GM19395 (cell line): ENCODE measurements at regions not wholly inside any gene's neighbourhood (a gene's known extent, or its start where the extent isn't known, plus 50 kb on each side); places are given as distances from the start of the nearest gene placed in this dataset.
"Not testable (repeated sequence)": the region's sequence is repeated elsewhere in the genome, so short reads cannot be mapped to it uniquely, and the experiment has no call there.

ENCODE experiments used
- ATAC-seq: cut with Tn5 transposase; IDR thresholded peaks from one replicate; pipeline ENCODE4 v1.9.1; 2021; ENCODE audit warnings: mild to moderate bottlenecking, moderate library complexity; ENCODE audit not compliant: unreplicated experiment

DNA sequence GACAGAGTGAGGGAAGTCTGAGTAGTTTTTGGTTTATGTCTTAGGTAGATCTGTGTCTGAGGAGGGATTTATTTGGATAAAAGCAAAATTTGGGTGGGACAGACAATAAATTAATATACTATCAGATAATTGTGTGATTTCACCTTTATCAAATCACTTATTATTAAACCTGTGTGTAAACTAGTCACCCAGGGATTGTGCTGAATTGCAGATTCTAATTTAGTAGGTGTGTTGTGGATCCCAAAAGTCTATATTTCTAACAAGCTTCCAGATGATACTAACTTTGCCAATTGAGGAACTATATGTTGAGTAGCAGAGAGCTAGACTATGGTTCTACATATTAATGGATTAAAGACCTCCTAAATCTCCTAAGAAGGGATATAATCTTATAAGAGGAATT, 978.5 kb upstream of the FBXO33 start:
- no peak for ATAC-seq

DNA sequence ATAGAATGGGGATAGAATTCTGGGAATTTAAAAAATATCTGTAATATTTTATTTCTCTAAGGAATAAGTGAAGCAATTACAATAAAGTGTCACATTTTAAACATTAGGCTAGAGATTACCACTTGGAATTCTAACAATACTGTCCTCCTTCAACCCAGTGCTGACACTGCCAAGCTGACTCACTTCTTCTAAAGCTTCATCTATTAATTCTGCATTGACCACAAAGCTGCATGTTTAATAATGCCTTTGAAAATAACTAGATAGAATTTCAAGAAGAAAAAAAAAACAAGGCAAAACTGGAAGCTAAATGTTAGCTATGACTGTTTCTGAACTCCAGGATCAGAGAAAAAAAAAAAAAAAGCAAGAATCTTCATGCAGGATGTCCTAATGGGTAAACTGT, 970.7 kb upstream of the FBXO33 start:
- no peak for ATAC-seq

DNA sequence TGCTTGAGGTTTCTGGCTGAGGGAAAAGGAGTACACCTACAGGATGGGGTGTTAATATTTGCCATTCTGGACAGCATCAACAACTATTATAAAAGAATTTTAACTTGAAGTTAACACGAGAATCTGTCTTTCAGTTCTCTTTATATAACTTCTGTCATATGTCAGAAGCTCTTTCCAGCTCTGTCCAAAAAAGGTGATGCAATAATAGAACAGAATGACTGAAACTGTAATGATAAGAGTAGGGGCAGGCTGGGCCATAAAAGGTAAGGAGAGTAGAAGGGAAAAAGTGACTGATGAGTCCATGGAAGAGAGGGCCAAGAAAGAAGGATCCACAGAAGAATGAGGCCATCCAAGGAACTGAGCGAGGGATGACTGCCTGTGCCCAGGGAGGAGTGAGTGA, 966.7 kb upstream of the FBXO33 start:
- ATAC-seq: no peak

DNA sequence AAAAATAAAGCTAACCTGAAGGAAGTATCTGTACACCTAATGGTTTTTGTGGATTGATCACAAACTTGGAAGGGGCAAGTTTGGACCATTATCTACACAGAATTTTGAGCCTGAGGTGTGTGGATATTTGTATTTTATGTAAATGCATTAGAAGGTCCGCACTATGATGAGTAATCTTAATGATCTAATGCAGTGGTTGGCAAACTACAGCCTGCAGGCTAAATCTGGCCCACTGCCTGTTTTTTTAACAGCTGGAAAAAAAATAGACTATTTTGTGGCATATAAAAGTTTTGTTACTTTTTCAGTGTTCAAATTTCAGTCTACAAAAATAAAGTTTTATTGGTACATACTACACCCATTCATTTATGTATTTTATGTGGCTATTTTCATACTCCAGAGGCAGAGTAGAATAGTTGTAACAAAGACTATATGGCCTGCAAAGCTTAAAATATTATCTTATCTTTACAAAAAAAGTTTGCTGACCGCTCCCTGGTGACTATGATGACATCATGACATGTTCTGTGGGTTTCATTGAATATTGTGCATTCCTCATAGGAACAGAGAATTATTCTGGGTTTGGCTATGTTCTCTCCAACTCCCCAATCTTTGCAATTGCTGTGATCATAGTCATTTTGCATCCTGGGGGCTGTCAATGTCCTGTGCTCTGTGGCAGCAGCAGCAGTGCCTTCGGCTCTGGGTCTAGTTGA, 962.6 kb upstream of the FBXO33 start:
- no peak for ATAC-seq

DNA sequence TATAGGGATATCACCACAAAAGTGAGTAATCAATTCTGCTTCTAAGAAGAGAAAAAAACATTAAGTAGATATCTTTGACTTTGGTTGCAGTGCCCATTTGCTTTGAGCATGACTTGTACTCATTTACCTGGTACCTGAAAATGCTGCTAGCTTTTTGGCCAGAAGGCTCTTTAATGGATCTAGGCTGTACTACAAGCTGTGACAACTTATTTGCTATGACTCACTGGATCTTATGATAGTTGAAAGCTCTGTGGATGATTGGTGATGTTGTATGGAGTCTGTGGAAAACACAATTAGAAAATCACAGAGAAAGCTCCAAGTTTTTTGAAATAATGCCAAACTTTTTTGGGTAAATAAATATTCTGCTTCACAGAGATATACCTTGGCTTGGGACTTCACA, 960.9 kb upstream of the FBXO33 start:
- no peak for ATAC-seq

DNA sequence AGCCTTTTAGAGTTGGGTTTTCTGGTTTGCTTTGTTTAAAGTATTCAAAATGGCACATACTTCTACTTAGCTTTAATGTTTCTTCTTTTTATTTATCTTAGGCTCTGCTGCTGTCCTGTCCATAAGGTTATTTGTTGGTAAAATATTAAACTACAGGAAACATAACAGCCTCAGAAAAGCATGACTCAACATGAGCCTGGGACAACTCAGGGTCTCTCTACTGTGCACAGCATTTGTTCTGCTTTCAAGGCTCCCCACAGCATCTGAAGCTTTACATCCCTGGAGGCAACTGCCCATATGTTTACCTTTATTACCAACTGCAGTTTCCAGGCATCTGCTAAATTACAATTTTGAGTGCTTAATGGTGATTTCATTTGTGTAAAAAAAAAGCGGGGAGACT, 954.2 kb upstream of the FBXO33 start:
- ATAC-seq: no peak

DNA sequence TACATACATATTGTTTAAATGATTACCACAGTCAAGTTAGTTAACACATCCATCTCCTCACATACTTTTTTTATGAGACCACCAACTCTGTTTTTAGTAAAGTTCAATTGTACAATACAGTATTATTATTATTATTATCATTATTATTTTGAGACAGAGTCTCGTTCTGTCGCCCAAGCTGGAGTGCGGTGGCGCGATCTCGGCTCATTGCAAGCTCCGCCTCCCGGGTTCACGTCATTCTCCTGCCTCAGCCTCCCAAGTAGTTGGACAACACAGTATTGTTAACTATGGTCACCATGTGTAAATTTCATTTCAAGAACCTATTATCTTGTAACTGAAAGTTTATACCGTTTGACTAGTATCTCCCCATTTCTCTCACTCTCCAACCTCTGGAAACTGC, 942.0 kb upstream of the FBXO33 start:
- no peak for ATAC-seq

DNA sequence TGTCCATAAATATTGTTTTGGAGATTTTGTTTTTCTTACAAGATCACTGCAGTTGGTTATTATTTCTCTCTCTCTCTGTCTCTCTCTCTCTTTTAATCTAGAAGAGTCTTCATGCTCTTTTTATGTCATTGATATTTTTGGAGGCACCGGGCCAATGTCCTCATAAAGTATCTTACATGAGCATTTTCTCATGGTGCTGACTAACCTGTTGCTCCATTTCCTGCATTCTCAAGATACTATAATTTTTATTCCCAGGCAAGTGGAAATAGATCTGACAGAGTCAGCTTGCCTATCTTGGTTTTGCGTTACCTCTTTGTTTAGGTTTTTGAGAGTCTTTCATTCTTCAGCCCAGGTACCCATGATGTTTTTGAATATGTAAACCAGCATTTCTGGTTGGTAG, 938.8 kb upstream of the FBXO33 start:
- no peak for ATAC-seq

DNA sequence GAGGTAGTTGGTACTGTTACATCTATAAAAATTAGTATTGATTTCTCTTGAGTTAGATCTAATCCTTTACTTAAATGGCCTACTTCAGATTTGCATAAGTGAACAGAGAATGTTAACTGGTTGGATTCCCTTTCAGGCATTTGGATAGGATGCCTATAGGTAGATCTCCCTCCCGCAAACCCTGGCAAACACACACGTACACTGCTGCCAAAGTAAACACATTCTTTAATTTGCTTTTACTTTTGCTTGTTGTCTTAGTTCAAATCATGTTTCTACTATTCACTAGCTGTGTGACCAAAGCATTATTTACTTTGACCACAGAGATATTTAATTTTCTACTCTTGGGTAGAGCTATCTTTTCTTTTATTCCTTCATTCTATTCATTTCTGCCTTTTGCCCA, 936.1 kb upstream of the FBXO33 start:
- ATAC-seq: no peak

DNA sequence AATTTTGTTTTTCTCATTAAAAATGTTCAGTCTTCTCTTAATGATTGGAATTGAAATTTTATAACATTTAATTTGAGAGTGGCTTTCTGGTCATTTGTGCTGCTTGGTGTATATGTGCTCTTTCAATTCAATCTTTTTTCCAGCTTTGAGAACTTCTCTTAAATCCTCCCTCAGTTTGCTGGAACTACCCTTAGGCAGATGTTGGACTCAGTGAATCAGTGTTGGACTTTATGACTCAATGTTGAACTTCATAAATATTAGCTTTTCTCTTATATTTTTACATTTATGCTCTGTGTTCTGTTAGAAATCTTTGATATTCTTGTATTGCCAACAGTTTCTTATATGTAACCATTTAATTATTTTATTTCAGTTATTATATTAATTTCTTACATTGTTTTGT, 935.5 kb upstream of the FBXO33 start:
- ATAC-seq: no peak

DNA sequence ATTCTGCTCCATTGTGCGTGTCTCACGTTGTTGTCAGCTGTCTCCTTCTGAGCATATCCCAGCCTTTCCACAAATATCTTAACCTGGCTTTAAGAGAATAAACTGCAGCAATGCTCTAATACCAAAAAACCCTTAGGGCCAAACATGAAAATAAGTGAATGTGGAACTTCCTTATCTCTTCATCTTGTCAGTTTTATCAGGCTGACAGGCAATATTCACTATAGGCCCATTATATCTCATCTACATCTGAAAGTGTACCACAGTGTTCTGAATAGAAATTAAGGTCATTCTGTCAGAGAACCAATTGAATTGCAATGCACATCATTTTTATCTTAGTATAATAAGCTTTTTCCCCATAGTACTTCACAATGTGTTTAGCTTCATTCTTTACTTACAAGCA, 933.1 kb upstream of the FBXO33 start:
- no peak for ATAC-seq

DNA sequence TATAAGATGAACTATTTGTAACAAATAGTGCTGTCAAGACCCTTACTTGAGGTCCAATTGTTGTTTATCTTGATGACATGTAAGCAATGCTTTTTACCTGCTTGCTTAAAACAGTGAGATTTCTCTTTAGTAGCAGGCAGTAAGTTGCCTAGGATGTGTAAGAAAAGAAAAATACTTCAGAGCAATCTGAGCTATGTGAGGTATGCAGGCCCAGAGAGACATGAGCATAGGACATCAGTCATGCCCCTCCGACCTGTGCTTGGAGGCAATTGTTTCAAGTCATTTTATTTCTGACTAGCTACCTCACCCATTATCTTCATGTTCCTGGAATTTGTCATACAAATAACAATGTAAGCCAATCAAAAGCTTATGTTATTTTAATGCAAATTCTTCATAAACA, 930.6 kb upstream of the FBXO33 start:
- ATAC-seq: no peak

DNA sequence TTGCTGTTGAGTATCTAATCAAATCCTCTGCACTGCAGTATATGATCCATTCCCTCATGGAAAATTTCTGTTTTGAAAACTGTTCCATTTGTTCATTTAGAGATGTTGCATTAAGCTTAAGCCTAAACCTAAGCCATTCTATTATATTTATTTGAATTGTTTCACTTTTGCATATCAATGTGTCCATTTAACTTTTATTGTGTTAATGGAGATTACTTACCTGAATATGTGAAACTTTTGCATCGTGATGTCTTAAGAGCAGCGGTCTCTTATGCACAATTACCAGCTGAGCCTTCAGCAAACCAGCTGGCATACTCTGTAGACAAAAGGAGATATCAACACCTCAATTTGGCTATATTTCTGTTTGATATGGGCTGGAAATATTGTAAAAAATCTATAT, 922.5 kb upstream of the FBXO33 start:
- no peak for ATAC-seq

DNA sequence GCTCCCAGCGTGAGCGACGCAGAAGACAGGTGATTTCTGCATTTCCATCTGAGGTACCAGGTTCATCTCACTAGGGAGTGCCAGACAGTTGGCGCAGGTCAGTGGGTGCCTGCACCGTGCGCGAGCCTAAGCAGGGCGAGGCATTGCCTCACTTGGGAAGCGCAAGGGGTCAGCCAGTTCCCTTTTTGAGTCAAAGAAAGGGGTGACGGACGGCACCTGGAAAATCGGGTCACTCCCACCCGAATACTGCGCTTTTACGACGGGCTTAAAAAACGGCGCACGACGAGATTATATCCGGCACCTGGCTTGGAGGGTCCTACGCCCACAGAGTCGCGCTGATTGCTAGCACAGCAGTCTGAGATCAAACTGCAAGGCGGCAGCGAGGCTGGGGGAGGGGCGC, 915.9 kb upstream of the FBXO33 start:
- ATAC-seq: not testable (repeated sequence)

DNA sequence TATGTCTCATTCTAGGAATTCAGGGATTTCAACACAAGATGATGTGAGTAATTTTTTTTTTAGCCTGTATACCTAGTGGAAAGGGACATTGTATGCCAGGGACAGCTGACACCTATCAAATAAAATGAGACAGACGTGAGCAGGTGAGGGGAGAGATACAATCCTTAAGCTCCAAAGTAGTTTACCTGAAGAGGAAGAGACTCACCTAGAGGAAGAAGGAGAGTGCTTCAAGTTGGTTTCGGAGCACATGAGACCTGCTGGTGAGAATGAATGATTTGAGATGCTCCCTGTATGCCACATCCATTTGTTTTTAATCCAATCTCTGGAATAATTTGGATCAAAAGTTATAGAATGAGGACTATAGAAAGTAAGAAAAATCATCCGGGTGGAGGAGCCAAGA, 915.4 kb upstream of the FBXO33 start:
- ATAC-seq: no peak

DNA sequence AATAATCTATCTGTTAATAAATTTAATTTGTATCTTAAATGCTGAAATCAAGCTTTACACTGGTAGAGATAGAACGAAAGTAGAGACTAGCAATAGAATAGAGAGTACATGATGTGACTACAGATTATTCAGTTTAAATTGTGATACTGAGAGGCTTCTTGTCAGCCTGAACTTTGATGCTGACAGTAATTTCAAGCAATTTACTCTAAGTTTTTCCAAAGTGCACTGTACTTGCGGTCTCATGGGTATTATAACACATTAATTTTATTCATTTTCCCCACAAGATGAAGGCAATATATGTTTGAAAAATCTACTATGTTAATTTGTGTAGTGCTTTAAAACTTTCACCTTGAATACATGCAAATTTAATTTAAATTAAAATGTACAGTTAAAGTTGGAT, 914.0 kb upstream of the FBXO33 start:
- no peak for ATAC-seq

DNA sequence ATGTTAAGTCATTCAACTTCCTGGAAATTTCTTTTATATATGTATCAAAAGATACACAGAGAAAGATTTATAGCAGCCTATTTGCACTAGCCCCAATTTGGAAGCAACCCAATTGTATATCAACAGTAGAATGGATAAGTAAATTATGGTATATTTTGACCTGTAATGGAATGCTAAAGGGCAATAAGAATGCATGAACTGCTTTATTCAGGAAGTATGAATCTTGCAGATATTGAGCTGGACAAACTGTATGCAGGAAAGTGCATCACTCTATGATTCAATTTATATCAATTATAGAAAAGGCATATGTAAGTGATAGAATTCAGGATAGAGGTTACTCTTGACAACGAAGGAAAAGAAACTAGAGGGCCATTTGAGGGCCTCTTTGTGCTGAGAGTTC, 913.1 kb upstream of the FBXO33 start:
- ATAC-seq: no peak

DNA sequence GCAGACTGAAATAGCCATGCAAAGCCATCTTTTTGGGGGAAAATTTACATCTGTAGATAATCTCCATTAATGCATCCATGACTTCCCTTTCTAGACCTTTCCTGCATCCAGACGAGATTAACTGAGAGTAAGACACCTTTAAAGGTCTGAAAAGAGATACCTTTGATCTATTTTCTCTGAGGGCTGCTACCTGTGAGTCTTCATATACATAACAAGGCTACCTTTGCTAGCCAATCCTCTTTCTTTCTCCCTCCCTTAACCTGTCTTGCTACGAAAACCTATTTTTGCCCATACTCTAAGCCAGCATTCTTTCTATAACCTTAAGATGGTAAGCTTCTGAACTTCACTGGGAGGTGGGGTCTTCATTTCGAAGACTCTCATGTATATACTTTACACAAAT, 908.5 kb upstream of the FBXO33 start:
- ATAC-seq: no peak

DNA sequence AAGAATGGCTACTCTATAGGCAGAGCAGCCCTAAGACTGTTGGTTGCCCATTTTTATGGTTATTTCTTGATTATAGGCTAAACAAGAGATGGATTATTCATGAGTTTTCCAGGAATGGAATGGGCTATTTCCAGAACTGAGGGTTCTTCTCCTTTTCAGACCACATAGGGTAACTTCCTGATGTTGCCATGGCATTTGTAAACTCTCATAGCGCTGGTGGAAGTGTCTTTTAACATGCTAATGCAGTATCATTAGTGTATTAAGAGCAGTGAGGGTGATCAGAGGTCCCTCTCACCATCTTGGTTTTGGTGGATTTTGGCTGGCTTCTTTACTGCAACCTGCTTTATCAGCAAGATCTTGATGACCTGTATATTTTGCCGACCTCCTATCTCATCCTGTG, 904.6 kb upstream of the FBXO33 start:
- no peak for ATAC-seq

DNA sequence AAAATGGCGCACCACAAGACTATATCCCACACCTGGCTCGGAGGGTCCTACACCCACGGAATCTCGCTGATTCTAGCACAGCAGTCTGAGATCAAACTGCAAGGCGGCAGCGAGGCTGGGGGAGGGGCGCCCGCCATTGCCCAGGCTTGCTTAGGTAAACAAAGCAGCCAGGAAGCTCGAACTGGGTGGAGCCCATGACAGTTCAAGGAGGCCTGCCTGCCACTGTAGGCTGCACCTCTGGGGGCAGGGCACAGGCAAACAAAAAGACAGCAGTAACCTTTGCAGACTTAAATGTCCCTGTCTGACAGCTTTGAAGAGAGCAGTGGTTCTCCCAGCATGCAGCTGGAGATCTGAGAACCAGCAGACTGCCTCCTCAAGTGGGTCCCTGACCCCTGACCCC, 894.3 kb upstream of the FBXO33 start:
- ATAC-seq: not testable (repeated sequence)

DNA sequence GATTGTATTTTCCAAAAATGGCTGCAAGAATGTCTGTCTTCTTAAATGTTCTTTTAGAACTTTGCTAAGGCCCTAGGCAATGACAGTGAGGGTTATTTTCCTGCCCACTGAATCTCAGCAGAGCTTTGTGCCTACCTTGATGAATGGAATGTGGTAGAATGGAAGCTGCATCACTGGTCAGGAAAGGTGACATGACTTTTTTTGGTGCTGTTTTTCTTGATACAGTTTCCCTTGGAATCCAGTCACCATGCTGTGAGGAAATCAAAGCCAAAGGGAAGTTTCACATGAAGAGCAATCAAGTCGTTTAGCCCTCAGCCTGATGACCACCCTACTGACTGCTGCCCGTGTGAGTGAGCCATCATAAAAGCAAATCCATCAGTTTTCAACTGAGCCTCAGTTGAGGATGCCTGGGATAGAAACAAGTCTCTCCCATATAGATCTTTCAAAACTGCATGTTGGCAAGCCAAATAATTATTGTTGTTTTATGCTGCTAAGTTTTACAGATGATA, 886.0 kb upstream of the FBXO33 start:
- no peak for ATAC-seq

DNA sequence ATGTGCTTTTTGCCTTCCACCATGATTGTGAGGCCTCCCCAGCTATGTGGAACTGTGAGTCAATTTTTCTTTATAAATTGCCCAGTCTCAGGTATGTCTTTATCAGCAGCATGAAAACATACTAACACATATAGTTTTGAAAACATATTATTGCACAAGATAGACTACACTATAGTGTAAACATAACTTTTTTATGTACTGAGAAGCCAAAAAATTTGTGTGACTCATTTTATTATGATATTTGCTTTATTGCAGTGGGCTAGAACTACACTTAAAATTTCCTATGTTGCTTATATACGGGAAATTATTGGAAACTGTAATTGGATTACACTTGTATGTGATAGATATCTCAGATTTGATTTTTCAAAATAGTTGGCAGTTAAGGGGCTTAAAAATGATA, 885.5 kb upstream of the FBXO33 start:
- ATAC-seq: no peak

DNA sequence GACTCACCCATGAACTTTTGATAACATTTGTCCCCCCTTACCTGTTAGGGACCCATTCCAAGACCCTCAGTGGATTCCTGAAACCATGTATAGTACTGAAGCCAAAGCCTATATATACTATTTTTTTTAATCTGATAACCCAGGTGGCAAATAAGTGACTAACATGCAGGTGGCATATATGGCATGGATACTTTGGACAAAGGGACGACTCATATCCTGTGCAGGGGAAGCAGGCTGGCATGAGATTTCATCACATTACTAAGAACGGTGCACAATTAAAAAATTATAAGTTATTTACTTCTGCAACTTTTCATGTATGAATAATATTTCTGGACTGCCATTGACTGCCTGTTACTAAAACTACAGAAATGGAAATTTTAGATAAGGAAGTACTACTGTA, 880.1 kb upstream of the FBXO33 start:
- ATAC-seq: no peak
